GM18502 (cell line): ENCODE measurements at regions not wholly inside any gene's neighbourhood (a gene's known extent, or its start where the extent isn't known, plus 50 kb on each side); places are given as distances from the start of the nearest gene placed in this dataset.
"Not testable (repeated sequence)": the region's sequence is repeated elsewhere in the genome, so short reads cannot be mapped to it uniquely, and the experiment has no call there.

ENCODE experiments used
- ATAC-seq: cut with Tn5 transposase; IDR thresholded peaks from one replicate; pipeline ENCODE4 v1.9.1; 2021; ENCODE audit warnings: mild to moderate bottlenecking; ENCODE audit not compliant: unreplicated experiment, poor library complexity

GRCh38 chr12:74171478-74171909 lies 366.1 kb upstream of the ATXN7L3B start:
- ATAC-seq = no peak

DNA sequence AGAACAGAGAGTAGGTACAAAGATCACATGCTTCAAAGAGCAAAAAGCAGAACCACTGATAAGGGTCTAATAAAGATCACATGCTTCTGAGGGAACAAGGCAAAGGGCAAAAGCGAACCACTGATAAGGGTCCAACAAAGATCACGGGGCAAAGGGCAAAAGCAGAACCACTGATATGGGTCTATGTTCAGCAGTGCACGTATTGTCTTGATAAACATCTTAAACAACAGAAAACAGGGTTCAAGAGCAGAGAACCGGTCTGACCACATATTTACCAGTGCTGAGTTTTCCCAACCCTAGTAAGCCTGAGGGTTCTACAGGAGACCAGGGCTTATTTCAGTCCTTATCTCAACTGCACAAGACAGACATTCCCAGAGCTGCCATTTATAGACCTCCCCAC lies 362.7 kb upstream of the ATXN7L3B start:
- not testable (repeated sequence) for ATAC-seq

DNA sequence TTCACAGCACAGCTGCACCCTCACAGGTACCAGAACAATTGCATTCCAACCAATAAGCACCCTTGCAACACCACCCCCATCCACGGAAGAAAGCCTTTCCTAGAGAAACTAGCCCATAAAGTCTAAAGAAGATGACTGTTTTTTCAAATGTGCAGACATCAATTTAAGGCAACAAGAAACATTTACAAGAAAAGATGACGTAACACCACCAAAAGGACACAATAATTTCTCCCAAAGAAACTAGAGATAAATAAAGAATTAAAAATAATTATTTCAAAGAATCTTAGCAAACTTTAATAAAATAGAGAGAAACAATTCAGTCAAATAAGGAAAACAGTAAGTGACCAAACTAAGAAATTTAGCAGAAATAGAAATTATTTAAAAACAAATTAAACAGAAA lies 352.3 kb upstream of the ATXN7L3B start:
- no peak for ATAC-seq

DNA sequence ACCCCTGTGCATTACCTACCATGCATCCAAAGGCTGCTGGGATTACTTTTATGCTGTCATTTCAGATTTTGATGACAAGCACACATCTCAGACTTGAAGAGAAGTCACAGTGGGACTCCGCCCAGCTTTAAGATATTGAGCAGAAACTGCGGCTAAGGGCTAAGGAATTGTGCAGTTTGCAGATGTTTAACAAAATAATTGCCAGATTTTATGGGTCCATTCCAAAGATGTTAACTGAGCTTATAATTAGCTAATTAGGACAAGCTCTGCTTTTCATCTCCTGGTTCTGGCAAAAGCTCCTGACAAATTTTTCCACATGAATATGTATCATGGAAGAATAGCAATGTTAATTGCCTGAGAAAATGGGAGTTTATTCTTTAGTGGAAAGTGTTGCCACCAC lies 344.4 kb upstream of the ATXN7L3B start:
- no peak for ATAC-seq

- ATAC-seq = no peak
Measured at GRCh38 chr12:74204236-74204635, 333.4 kb upstream of the ATXN7L3B start.

DNA sequence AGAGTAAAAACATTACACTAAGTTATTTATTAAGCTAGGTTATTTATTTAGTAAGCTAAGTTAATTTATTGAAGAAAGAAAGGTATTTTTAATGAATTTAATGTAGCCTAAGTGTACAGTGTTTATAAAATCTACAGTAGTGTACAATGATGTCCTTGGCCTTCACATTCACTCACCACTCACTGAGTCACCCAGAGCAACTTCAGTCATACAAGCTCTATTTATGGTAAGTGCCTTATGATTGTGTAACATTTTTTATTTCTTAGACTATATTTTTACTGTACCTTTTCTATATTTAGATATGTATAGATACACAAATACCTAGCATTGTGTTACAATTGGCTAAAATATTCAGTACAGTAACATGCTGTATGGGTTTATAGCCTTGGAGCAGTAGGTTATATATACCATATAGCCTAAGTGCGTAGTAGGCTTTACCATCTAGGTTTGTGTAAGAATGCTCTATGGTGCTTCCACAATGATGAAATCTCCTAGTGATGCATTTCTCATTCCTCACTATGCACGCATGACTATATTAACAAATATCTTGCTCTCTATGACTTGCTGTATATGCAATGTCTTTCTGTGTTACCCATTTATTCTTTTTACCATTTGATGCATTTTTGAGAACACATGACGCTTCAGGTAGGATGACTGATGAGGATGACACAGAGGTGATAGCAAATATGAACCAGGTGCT lies 309.6 kb upstream of the ATXN7L3B start:
- no peak for ATAC-seq

DNA sequence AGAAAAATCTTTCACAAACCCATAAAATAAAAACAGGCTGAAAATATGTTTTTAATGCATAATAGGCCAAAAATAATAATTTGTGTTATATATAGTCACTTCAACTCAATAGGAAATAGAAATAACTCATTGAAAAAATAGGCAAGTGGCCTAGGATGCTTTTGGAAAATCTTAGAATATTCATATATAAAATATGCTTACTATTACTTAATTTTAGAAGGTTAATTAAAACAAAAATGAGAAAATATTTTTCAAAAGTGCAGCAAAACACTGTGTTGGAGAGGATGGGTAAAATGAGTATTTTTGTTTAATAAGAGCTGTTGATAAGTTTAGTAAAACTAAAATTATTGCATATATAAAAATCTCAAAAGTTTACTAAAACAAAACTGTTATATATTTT lies 308.0 kb upstream of the ATXN7L3B start:
- ATAC-seq = no peak

DNA sequence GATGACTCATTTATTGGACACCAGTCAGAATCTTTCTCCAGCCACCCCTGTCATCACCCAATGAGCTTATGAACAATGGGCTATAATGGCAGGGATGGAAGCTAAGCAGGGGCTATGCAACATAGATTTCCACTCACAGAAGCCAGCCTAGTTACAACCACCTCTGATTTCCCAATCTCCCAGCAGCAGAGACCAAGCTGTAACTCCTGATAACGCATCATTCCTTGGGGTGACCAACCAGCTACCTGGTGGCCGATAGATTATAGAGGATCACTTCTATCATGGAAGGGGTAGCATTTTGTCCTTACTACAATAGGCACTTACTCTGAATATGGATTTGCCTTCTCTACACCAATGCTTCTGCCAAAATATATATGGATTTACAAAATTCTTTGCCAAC lies 302.3 kb upstream of the ATXN7L3B start:
- no peak for ATAC-seq

DNA sequence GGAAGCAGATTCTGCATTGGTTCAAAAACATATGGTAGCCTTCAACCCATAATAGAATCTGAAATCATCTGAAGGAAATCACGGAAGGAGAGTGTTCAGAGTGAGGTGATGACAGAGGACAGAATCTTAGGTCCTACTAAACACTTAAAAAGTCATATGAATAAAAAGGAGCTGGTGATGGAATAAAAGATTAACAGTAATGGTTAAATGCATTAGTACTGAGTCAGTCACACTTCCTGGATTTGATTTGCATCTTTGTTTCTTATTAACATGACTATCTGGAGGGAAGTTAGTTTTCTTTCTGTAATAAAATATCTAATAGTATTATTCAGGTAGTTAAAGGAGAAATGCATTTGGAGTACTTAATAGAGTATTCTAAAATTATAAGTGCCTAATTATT lies 296.3 kb upstream of the ATXN7L3B start:
- no peak for ATAC-seq

DNA sequence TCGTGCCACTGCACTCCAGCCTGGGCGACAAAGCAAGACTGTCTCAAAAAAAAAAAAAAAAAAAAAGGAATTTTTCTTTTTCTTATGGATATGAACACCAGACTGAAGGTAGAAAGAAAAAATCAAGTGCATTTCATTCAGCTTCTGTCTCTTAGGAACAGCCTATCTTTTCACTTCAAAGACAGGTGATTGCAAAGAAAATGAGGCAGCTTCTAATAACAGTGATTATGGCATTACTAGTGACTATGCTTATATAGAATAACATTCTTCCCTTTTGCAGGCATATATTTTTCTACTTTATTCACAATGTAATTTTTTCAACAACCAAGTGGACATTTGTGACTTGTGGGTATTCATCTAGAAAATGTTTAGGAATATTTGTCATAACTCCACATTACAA lies 295.5 kb upstream of the ATXN7L3B start:
- ATAC-seq = no peak

- ATAC-seq = no peak
Measured at GRCh38 chr12:74245458-74245857, 292.2 kb upstream of the ATXN7L3B start.

- no peak for ATAC-seq
Measured at GRCh38 chr12:74250891-74251290, 286.7 kb upstream of the ATXN7L3B start.

DNA sequence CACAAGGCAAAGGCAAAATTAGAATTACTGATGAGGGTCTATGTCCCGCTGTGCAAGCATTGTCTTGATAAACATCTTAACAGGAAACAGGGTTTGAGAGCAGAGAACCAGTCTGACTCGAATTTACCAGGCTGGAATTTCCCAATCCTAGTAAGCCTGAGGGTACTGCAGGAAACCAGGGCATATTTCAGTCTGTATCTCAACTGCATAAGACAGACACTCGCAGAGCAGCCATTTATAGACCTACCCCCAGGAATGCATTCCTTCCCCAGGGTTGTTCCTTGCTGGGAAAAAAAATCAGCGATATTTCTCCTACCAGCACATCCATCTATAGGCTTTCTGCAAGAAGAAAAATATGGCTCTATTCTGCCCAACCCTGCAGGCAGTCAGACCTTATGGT lies 283.8 kb upstream of the ATXN7L3B start:
- not testable (repeated sequence) for ATAC-seq

- no peak for ATAC-seq
Measured at GRCh38 chr12:74254784-74255183, 282.9 kb upstream of the ATXN7L3B start.

DNA sequence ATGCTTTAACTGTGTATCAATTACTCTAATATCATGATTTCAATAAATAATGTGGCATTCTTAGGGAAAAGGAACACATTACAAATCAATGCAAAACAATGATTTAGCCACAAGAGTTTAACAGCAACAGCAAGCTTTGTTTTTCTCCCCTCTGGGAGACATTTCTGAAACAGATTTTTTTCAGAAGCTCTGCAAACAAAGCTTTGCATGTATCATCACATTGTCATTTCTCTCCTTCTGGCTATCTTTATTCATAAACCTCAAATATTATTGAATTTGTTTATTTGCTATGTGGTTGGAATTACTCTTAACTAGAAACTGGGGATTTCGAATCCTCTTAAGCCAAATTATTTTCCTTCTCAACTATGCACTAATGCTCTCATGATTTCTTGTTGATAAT lies 278.4 kb upstream of the ATXN7L3B start:
- ATAC-seq = no peak

DNA sequence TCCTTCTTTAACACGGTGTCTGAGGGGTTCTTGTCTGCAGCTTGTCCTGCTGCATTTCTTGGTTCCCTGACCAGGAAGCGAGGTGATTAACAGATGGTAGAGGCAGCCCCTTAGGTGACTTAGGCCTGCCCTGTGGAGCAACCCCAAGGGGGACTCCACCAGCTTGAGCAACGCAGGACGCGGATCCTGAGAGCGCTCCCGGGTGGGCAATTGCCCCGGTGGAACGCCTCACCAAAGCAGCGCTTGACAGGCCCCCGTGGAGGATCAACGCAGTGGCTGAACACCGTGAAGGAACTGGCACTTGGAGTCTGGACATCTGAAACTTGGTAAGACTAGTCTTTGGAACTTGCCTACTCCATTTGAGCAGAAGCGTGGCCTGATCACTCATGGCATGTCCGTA lies 272.9 kb upstream of the ATXN7L3B start:
- ATAC-seq = no peak

DNA sequence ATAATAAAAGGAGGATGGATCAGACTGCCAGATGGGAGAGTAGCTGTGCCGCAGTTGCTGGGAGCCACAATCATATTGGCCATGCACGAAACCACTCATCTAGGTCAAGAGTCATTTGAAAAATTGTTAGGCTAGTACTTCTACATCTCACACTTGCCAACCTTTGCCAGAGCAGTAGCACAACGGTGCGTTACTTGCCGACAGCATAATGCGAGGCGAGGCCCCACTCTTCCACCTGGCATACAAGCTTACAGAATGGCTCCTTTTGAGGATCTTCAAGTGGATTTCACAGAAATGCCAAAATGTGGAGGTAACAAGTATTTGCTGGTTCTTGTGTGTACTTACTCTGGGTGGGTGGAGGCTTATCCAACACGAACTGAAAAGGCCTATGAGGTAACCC lies 268.3 kb upstream of the ATXN7L3B start:
- not testable (repeated sequence) for ATAC-seq

- no peak for ATAC-seq
Measured at GRCh38 chr12:74280156-74280655, 257.4 kb upstream of the ATXN7L3B start.

DNA sequence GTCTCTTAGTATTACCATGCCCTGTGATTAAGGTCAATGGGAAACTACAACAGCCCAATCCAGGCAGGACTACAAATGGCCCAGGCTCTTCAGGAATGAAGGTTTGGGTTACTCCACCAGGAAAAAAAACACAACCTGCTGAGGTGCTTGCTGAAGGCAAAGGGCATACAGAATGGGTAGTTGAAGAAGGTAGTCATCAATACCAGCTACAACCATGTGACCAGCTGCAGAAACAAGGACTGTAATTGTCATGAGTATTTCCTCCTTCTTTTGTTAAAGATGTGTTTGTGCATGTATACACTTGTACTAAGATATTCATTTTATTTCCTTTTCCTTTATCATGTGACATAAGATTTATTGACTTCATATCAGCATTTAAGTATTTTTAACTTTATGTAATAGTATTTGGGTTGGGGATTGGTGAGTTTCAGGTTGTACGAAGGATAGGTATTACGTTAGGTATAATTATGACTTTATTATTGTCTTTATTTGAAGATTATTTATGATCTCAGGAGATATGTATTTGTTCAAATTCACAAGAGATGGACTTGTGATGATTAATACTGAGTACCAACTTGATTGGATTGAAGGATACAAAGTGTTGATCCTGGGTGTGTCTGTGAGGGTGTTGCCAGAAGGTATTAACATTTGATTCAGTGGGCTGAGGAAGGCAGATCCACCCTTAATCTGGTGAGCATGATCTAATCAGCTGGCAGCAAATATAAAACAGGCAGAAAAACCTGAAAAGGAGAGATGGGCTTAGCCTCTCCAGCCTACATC lies 256.0 kb upstream of the ATXN7L3B start:
- ATAC-seq = not testable (repeated sequence)

- no peak for ATAC-seq
Measured at GRCh38 chr12:74283646-74284045, 254.0 kb upstream of the ATXN7L3B start.

DNA sequence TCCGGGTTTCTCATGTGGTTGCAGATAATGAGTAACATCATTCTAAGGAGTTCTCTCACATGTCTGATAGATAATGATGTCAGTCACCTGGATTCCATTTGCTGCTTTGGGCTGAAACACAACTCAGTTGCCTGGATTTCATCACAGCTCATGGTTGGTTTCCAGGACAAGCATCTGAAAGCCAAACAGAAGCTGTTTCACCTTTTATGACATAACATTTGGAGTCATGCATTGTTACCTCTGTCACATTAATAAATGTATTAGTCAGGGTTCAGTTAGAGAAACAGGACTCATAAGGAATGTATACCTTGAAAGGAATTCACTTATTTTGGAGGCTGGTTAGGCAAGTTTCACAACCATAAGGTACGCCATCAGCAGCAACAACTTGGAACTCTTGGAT lies 251.9 kb upstream of the ATXN7L3B start:
- no peak for ATAC-seq

GRCh38 chr12:74286254-74286653 lies 251.4 kb upstream of the ATXN7L3B start:
- ATAC-seq = no peak
